ENCODE measurements at regions not wholly inside any gene's neighbourhood (a gene's known extent, or its start where the extent isn't known, plus 50 kb on each side); places are given as distances from the start of the nearest gene placed in this dataset.
"Not testable (repeated sequence)": the region's sequence is repeated elsewhere in the genome, so short reads cannot be mapped to it uniquely, and the experiment has no call there.

GRCh38 chr12:92062539-92063493 is 82.8 kb downstream of the BTG1 start:
- Histone ChIP-seq H2AFZ (ENCODE audit: low read depth) (no peak overlapping the region), H3K36me3 (ENCODE audit: insufficient read depth) (no peaks in the 10 kb centered on the region), H3K9ac (no peak overlapping the region), H3K4me1 (ENCODE audit: low read depth, poor library complexity, severe bottlenecking) (peaks cover 10% of the 10 kb centered on the region), H3K4me2 (no peak overlapping the region), H3K79me2 (ENCODE audit: insufficient read depth, low read depth) (no peaks in the 10 kb centered on the region), H3K27ac (no peak overlapping the region), H3K27me3 (ENCODE audit: insufficient read depth, low read depth) (no peaks in the 10 kb centered on the region), H4K20me1 (ENCODE audit: insufficient read depth) (no peaks in the 10 kb centered on the region), H3K4me3 (IDR thresholded peaks at IDR 0.05; ENCODE audit: insufficient read depth, low read depth, low read length) (no peak overlapping the region)
- TF ChIP-seq CTCF (conservative IDR thresholded peaks at IDR 0.05; ENCODE audit: low read depth, low read length) = no peak

GRCh38 chr12:92061061-92061460 is 84.6 kb downstream of the BTG1 start:
- H3K4me1 ChIP-seq (ENCODE audit: low read depth, poor library complexity, severe bottlenecking) = peaks cover 10% of the 10 kb centered on the region
- H3K36me3 ChIP-seq (ENCODE audit: insufficient read depth) = no peaks in the 10 kb centered on the region
- no peak for TF ChIP-seq CTCF (conservative IDR thresholded peaks at IDR 0.05; ENCODE audit: low read depth, low read length)
- H3K27me3 ChIP-seq (ENCODE audit: insufficient read depth, low read depth) = no peaks in the 10 kb centered on the region
- H2AFZ ChIP-seq (ENCODE audit: low read depth) = no peak overlapping the region
- H3K4me3 ChIP-seq (IDR thresholded peaks at IDR 0.05; ENCODE audit: insufficient read depth, low read depth, low read length) = no peak overlapping the region
- no peaks in the 10 kb centered on the region for H3K79me2 ChIP-seq (ENCODE audit: insufficient read depth, low read depth)
- H3K9ac ChIP-seq = no peak overlapping the region
- H3K4me2 ChIP-seq = no peak overlapping the region
- H3K27ac ChIP-seq = no peak overlapping the region
- H4K20me1 ChIP-seq (ENCODE audit: insufficient read depth) = no peaks in the 10 kb centered on the region

- H3K4me2 ChIP-seq = no peak overlapping the region
- H4K20me1 ChIP-seq (ENCODE audit: insufficient read depth) = no peaks in the 10 kb centered on the region
- no peaks in the 10 kb centered on the region for H3K79me2 ChIP-seq (ENCODE audit: insufficient read depth, low read depth)
- no peaks in the 10 kb centered on the region for H3K27me3 ChIP-seq (ENCODE audit: insufficient read depth, low read depth)
- no peak overlapping the region for H3K9ac ChIP-seq
- H3K4me3 ChIP-seq (IDR thresholded peaks at IDR 0.05; ENCODE audit: insufficient read depth, low read depth, low read length) = no peak overlapping the region
- no peak overlapping the region for H3K27ac ChIP-seq
- no peaks in the 10 kb centered on the region for H3K36me3 ChIP-seq (ENCODE audit: insufficient read depth)
- TF ChIP-seq CTCF (conservative IDR thresholded peaks at IDR 0.05; ENCODE audit: low read depth, low read length) = no peak
- H3K4me1 ChIP-seq (ENCODE audit: low read depth, poor library complexity, severe bottlenecking) = peaks cover 10% of the 10 kb centered on the region
- no peak overlapping the region for H2AFZ ChIP-seq (ENCODE audit: low read depth)
These were observed 85.7 kb downstream of the BTG1 start for GRCh38 chr12:92059960-92060359.

GRCh38 chr12:92058664-92059063 is 87.0 kb downstream of the BTG1 start:
- H4K20me1 ChIP-seq (ENCODE audit: insufficient read depth) = no peaks in the 10 kb centered on the region
- no peak overlapping the region for H3K27ac ChIP-seq
- TF ChIP-seq CTCF (conservative IDR thresholded peaks at IDR 0.05; ENCODE audit: low read depth, low read length) = no peak
- H3K4me3 ChIP-seq (IDR thresholded peaks at IDR 0.05; ENCODE audit: insufficient read depth, low read depth, low read length) = no peak overlapping the region
- H3K36me3 ChIP-seq (ENCODE audit: insufficient read depth) = no peaks in the 10 kb centered on the region
- no peak overlapping the region for H2AFZ ChIP-seq (ENCODE audit: low read depth)
- H3K4me2 ChIP-seq = no peak overlapping the region
- H3K9ac ChIP-seq = no peak overlapping the region
- no peaks in the 10 kb centered on the region for H3K27me3 ChIP-seq (ENCODE audit: insufficient read depth, low read depth)
- H3K4me1 ChIP-seq (ENCODE audit: low read depth, poor library complexity, severe bottlenecking) = peaks cover 10% of the 10 kb centered on the region
- H3K79me2 ChIP-seq (ENCODE audit: insufficient read depth, low read depth) = no peaks in the 10 kb centered on the region

- H3K4me2 ChIP-seq; H4K20me1 ChIP-seq (ENCODE audit: insufficient read depth); H2AFZ ChIP-seq (ENCODE audit: low read depth); H3K27me3 ChIP-seq (ENCODE audit: insufficient read depth, low read depth); H3K9ac ChIP-seq; H3K4me1 ChIP-seq (ENCODE audit: low read depth, poor library complexity, severe bottlenecking); H3K27ac ChIP-seq; H3K4me3 ChIP-seq (IDR thresholded peaks at IDR 0.05; ENCODE audit: insufficient read depth, low read depth, low read length); H3K79me2 ChIP-seq (ENCODE audit: insufficient read depth, low read depth); H3K36me3 ChIP-seq (ENCODE audit: insufficient read depth): not testable (repeated sequence)
These were observed 88.9 kb downstream of the BTG1 start for GRCh38 chr12:92056756-92057155.

Data from KMS-11 (cell line).